GM18867 (cell line): ENCODE measurements at regions not wholly inside any gene's neighbourhood (a gene's known extent, or its start where the extent isn't known, plus 50 kb on each side); places are given as distances from the start of the nearest gene placed in this dataset.
"Not testable (repeated sequence)": the region's sequence is repeated elsewhere in the genome, so short reads cannot be mapped to it uniquely, and the experiment has no call there.

Source experiments
- ATAC-seq: cut with Tn5 transposase; IDR thresholded peaks from one replicate; pipeline ENCODE4 v1.9.1; 2021; ENCODE audit warnings: mild to moderate bottlenecking, moderate library complexity; ENCODE audit not compliant: unreplicated experiment

DNA sequence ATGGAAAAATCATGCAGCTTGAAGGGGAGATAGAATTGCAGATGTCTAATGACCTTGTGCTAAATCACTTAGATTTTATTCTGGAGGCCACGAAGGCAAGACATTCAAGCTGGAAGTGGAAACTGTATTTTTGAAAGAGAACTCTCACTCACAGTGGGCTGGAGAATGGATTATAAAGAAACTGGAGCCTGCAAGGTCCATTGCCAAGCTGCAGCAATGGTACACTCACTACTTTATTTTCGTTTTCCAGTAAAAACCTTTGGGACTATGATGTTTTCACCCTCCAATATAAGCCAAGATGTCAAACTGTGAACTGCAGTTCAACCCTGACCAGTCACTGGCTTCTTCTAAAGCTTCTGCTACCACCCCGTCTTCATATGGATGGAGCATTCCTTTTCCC is 62.0 kb downstream of the SKIDA1 start:
- ATAC-seq = no peak

- no peak for ATAC-seq
Measured at GRCh38 chr10:21458126-21458871, 67.2 kb downstream of the SKIDA1 start.

GRCh38 chr10:21456160-21456559 is 69.3 kb downstream of the SKIDA1 start:
- no peak for ATAC-seq

- ATAC-seq = no peak
Measured at GRCh38 chr10:21452203-21452602, 73.3 kb downstream of the SKIDA1 start.

GRCh38 chr10:21449288-21449966 is 76.1 kb downstream of the SKIDA1 start:
- peak; percentile 86 for ATAC-seq

- no peak for ATAC-seq
Measured at GRCh38 chr10:21445163-21445562, 80.3 kb downstream of the SKIDA1 start.

- ATAC-seq = no peak
Measured at GRCh38 chr10:21441625-21442024, 83.9 kb downstream of the SKIDA1 start.

- ATAC-seq = not testable (repeated sequence)
Measured at GRCh38 chr10:21438914-21439313, 86.6 kb downstream of the SKIDA1 start.

DNA sequence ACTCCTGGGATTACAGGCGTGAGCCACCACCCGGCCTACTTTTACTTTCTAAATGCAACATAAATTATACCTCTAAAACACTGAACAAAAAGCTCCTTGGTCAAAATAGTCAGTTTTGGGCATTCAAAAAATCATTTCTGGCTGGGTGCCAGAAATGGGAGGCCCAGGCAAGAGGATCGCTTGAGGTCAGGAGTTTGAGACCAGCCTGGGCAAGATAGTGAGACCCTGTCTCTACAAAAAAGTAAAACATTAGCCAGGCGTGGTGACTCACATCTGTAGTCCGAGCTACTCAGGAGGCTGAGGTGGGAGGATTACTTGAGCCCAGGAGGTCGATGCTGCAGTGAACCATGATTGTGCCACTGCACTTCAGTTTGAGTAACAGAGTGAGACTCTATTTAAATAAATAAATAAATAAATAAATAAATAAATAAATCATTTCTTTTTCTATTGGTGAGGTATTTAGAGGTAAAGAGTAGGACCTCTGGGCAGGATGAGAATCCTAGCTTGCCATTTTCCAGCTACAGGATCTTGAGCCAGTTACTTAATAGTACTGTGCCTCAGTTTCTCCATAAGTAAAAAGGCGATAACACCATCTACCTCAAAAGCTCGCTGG is 87.6 kb downstream of the SKIDA1 start:
- ATAC-seq = no peak

GRCh38 chr10:21432266-21432665 is 93.2 kb downstream of the SKIDA1 start:
- ATAC-seq = no peak

DNA sequence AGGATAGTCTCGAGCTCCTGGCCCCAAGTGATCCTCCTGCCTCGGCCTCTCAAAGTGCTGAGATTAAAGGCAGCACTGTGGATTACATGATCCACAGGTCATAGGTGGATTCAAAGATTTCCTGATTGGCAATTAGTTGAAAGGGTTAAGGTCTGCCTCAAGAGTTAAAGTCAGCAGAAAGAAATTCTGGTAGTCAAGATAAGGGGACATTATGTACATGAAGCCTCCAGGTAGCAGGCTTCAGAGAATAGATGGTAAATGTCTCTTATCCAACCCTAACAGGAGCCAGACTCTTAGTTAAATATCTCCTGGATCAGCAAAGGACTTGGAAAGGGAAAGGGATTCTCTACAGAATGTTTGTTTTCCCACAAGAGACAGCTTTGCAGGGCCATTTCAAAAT is 93.7 kb downstream of the SKIDA1 start:
- no peak for ATAC-seq

DNA sequence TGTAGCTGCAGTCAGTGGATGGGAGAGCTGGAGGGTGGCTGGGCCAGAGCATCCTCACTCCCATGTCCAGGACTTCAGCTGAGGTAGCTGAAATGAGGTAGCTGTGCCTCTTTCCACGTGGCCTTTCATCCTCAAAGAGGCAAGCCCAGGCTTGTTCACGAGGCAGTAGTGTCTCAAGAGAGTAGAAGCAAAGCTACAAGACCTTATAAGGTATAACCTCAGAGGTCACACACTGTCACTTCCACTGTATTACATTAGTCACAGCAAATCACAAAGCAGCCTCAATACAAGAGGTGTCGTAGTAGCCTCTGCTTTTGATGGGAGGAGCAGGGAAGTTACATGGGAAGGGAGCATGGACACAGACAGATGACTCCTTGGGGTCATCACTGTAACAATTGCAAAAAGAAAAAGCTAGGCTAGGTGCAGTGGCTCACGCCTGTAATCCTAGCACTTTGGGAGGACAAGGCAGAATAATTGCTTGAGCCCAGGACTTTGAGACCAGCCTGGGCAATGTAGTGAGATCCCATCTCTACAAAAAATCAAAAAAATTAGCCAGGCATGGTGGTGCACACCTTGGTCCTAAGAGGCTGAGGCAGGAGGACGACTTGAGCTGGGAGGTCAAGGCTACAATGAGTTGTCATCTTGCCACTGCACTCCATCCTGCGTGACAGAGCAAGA is 97.5 kb downstream of the SKIDA1 start:
- ATAC-seq = peak; percentile 73

DNA sequence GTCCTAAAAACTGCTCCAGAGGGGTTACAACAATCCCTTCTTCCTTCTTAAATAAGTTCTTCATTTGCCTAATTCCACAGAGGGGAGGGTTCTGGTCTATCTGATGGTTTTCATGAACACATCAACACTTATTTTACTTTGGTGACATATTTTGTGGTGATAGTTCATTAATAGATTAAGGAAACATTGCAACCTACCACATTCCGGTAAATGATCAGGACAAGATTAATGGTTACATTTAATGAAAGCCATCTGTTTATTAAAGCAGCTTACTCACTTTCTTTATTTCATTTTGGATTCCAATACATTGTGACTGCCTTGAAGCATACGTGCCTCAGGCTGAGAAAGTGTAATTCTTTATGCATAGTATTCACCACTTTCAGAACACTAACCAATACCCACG is 101.0 kb downstream of the SKIDA1 start:
- ATAC-seq = no peak

DNA sequence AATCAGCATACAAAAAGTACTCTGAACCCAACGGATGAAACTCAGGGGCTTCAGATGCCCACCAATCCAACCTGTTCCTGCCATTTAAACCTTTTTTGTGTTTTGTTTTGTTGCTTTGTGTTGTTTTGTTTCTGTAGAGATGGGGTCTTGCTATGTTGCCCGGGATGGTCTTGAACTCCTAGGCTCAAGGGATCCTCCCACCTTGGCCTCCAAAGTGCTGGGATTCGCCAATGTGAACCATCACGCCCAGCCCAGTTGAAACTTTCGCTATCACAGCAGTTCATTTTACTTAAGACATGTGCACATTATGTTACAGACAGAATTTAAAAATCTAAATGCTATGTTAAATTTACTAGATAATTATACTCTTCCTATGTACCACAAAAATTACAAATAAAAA is 101.6 kb downstream of the SKIDA1 start:
- ATAC-seq = no peak

- no peak for ATAC-seq
Measured at GRCh38 chr10:21423338-21423737, 102.1 kb downstream of the SKIDA1 start.

DNA sequence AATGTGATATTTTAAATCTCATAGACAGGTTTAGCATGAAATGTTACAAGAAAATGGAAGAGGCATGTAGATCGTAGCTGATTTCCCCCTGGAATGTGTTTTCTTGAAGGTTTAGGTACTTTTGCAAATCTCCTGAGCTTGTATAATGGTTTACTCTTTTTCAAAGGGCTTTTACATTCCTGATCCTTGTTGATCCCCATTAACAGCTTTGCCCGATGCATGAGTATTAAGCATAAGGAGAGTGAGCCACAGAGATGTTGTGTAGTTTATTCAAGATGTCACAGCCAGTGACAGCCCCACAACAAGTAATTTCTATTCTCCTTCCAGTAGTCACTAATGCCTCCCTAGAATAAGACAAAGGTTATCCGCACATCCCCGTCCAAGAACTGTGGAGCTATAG is 103.7 kb downstream of the SKIDA1 start:
- ATAC-seq = no peak

DNA sequence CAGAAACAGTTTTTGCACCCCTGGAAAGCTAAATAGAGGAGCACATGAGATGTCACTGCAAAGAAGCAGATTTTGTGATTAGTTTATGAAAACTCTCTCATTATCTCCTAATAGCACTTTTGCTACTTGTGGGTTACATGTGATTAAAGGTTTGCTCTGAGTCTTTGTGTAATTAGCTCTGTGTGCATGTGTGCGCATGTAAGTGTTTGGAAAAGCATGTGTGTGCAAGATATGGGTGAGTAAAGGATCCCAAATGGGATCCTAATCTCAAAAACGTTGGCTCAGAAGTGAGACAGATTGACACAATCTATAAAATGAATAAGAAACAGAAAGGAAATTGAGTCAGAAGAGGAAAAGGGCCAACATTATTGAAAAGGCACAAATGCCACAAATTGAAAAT is 104.5 kb downstream of the SKIDA1 start:
- ATAC-seq = no peak

DNA sequence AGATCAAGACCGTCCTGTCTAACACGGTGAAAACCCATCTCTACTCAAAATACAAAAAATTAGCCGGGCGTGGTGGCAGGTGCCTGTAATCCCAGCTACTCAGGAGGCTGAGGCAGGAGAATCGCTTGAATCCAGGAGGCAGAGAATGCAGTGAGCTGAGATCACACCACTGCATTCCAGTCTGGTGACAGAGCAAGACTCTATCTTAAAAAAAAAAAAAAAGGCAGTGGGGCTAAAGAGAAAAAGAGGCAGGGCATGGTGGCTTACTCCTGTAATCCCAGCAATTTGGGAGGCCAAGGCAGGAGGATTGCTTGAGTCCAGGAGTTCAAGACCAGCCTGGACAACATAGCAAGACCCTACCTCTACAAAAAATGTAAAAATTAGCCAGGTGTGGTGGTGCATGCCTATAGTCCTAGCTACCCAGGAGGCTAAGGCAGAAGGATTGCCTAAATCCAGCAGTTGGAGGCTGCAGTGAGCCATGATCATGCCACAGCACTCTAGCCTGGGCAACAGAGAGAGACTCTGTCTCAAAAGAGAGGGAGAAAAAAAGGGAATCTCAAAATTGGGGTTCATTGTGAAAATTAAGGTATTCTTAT is 106.4 kb downstream of the SKIDA1 start:
- ATAC-seq = not testable (repeated sequence)

GRCh38 chr10:21417172-21417712 is 108.2 kb downstream of the SKIDA1 start:
- ATAC-seq = no peak

DNA sequence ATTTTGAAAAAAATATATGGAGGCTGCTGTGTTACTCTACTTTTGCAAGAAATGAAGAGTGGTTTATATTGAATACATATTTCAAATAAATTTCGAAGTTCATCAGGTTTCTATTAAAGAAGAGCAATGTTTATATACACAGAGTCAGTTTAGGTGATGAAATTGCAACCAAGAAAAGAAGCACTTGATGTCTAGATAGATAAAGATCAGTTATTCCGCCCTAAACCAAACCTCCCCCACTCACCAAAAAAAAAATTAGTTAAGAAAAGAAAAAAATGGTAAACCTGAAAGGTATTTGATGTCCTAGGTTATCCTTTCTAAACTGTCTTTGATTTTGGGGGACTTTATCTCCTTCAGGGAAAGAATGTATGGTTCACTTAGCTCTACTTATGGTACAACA is 111.8 kb downstream of the SKIDA1 start:
- ATAC-seq = no peak

GRCh38 chr10:21413268-21413667 is 112.2 kb downstream of the SKIDA1 start:
- no peak for ATAC-seq
